ENCODE measurements at regions not wholly inside any gene's neighbourhood (a gene's known extent, or its start where the extent isn't known, plus 50 kb on each side); places are given as distances from the start of the nearest gene placed in this dataset.

- TF ChIP-seq EZH2 (IDR thresholded peaks at IDR 0.05; ENCODE audit: borderline replicate concordance, low read depth, low read length, poor library complexity, severe bottlenecking): no peak
- TF ChIP-seq, protein P1, sequence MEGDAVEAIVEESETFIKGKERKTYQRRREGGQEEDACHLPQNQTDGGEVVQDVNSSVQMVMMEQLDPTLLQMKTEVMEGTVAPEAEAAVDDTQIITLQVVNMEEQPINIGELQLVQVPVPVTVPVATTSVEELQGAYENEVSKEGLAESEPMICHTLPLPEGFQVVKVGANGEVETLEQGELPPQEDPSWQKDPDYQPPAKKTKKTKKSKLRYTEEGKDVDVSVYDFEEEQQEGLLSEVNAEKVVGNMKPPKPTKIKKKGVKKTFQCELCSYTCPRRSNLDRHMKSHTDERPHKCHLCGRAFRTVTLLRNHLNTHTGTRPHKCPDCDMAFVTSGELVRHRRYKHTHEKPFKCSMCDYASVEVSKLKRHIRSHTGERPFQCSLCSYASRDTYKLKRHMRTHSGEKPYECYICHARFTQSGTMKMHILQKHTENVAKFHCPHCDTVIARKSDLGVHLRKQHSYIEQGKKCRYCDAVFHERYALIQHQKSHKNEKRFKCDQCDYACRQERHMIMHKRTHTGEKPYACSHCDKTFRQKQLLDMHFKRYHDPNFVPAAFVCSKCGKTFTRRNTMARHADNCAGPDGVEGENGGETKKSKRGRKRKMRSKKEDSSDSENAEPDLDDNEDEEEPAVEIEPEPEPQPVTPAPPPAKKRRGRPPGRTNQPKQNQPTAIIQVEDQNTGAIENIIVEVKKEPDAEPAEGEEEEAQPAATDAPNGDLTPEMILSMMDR (conservative IDR thresholded peaks at IDR 0.05; ENCODE audit: low read depth, low read length): no peak
These were observed 51.4 kb downstream of the NALF2 start for GRCh38 chrX:69555481-69556041.

Measured in A673 (cell line).